Testis (tissue), 2 donors: ENCODE measurements at regions not wholly inside any gene's neighbourhood (a gene's known extent, or its start where the extent isn't known, plus 50 kb on each side); places are given as distances from the start of the nearest gene placed in this dataset.

ENCODE experiments used
- DNase-seq: peaks from one replicate; pipeline ENCODE4 v3.0.0-alpha.2; 2019
- H3K27ac ChIP-seq, 2 donors: fragments of 200-600 bp; sonication (generic); one replicate each; pipeline ENCODE4 v1.5.1; 2019
- H3K27me3 ChIP-seq: fragments of 200-600 bp; sonication (generic); one replicate; pipeline ENCODE4 v1.5.1; 2019
- H3K36me3 ChIP-seq: fragments of 200-600 bp; sonication (generic); one replicate; pipeline ENCODE4 v1.5.1; 2017; ENCODE audit warnings: low read depth; ENCODE audit errors: missing control alignments
- H3K4me1 ChIP-seq: fragments of 200-600 bp; sonication (generic); one replicate; pipeline ENCODE4 v1.5.1; 2019
- H3K4me3 ChIP-seq, 2 donors: fragments of 200-600 bp; sonication (generic); one replicate each; pipeline ENCODE4 v1.5.1; 2017 to 2019
- H3K9me3 ChIP-seq: fragments of 200-600 bp; sonication (generic); one replicate; pipeline ENCODE4 v1.5.1; 2017
- POLR2A ChIP-seq: fragments of 450-650 bp; IDR thresholded peaks from one replicate; pipeline ENCODE4 v1.6.1; 2017; ENCODE audit warnings: antibody characterized with exemption, mild to moderate bottlenecking, moderate library complexity
- WGBS, 2 donors: methylation state at CpG; one replicate each; pipeline ENCODE4 v1.1.5; 2018; 5-methylcytosine and 5-hydroxymethylcytosine counted together
- intact Hi-C: fragments of 100-400 bp; cut with DNase I; formaldehyde crosslinking; loops from one replicate; pipeline ENCODE4 v1.15.1; 2023; ENCODE audit warnings: low total_unique reads
- TF ChIP-seq, protein P1 (sequence below), 3 experiments: fragments of 450-650 bp in 2 of 3; fragments of 200-600 bp in 1 of 3; sonication (generic) in 1 of 3; IDR thresholded peaks; one replicate each; pipeline ENCODE4 v1.5.1; 2016 to 2019; ENCODE audit warnings: antibody characterized with exemption in 3 of 3, mild to moderate bottlenecking in 2 of 3, moderate library complexity in 1 of 3

DNA sequence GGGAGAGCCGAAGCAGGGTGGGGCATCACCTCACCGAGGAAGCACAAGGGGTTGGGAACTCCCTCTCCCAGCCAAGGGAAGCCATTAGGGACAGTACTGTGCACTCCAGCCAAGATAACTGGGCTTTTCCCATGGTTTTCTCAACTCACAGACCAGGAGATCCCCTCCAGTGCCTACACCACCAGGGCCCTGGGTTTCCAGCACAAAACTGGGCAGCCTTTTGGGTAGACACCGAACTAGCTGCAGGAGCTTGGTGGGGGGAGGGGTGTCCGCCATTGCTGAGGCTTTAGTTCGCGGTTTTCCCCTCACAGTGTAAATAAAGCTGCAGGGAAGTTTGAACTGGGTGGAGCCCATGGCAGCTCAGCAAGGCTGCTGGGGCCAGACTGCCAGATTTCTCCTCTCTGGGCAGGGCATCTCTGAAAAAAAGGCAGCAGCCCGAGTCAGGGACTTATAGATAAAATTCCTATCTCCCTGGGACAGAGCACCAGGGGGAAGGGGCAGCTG is 129.6 kb upstream of the LMCD1 start:
- H3K36me3 ChIP-seq: no peaks in the 10 kb centered on the region
- TF ChIP-seq POLR2A: no peak
- no peaks in the 10 kb centered on the region for H3K27me3 ChIP-seq
- H3K4me1 ChIP-seq: peaks cover 17% of the 10 kb centered on the region
- no peak overlapping the region for H3K4me3 ChIP-seq
- no peak overlapping the region for H3K27ac ChIP-seq
- WGBS, 2 donors: 65% methylated on average over 5 to 7 of the region's 7 CpGs
- DNase-seq: no peak
- no peaks in the 10 kb centered on the region for H3K9me3 ChIP-seq
- intact Hi-C loops: no loop called here

DNA sequence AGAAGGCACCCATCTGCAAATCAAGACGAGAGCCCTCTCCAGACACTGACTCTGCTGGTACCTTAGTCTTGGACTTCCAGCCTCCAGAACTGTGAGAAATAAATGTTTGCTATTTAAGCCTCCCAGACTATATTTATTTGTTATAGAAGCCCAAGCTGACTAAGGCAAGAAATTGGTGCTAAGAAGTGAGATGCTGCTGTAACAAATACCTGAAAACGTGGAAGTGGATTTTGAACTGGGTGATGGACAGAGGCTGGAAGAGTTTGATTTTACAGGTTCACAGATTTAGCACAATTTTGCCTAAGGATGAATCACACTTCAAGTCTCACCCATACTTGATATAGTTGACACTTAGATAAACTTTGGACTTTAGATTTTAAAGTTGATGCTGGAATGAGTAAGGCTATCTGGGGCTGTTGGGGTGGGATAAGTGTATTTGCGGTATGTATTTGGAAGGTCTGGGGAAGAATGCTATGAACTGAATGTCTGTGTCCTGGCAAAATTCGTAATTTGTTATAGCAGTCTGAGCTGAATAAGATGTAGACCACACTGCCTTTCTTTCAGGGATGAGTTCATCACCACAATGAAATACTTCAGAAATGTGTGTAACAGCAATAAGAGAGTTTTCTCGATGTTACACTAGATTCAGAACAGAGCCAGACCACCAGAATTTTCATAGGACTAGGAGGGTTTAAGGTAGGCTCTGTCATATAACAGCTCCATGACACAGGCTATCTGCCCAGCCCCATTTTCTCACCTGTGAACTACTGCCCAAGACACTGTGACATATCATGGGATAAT is 120.5 kb upstream of the LMCD1 start:
- TF ChIP-seq, protein P1, sequence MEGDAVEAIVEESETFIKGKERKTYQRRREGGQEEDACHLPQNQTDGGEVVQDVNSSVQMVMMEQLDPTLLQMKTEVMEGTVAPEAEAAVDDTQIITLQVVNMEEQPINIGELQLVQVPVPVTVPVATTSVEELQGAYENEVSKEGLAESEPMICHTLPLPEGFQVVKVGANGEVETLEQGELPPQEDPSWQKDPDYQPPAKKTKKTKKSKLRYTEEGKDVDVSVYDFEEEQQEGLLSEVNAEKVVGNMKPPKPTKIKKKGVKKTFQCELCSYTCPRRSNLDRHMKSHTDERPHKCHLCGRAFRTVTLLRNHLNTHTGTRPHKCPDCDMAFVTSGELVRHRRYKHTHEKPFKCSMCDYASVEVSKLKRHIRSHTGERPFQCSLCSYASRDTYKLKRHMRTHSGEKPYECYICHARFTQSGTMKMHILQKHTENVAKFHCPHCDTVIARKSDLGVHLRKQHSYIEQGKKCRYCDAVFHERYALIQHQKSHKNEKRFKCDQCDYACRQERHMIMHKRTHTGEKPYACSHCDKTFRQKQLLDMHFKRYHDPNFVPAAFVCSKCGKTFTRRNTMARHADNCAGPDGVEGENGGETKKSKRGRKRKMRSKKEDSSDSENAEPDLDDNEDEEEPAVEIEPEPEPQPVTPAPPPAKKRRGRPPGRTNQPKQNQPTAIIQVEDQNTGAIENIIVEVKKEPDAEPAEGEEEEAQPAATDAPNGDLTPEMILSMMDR (IDR thresholded peaks at IDR 0.05): no peak
- Histone ChIP-seq H3K4me3 (no peak overlapping the region), H3K27ac (no peak overlapping the region), H3K9me3 (no peaks in the 10 kb centered on the region), H3K27me3 (no peaks in the 10 kb centered on the region), H3K4me1 (no peaks in the 10 kb centered on the region), H3K36me3 (no peaks in the 10 kb centered on the region)
- intact Hi-C loops: no loop called here
- DNase-seq: no peak
- WGBS, 2 donors: 87 to 91% methylated on average over 5 of the region's 5 CpGs

DNA sequence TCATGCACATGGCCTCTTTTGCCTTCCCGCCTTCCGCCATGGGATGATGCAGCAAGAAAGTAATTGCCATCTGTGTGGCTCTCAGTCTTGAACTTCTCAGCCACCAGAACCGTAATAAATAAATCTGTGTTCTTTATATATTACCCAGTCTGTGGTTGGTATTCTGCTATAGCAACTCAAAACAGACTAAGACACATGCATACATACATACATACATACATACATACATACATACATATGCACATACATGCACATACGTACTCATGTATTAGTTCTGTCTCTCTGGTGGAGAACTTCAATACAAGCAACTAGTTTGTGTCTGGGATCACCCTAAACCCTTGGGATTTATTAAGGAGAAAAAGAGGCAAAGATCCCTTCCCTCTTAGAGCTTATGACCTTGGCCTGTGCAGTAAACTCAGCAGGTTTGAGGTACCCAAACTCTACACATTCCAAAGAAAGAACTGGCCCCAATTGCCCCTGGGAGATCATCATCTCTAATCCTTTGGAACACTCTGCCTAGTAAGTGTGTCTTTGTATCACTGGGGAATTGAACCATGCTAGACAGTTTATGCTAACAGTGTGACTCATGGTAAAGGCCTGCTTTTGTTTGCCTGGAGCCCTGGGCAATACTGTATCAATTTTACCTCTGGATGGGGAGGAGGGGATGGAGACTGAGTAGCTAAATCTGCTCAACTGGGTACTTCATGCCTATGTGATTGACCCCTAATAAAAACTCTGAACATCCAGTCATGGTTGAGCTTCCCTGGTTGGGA is 115.6 kb upstream of the LMCD1 start:
- Histone ChIP-seq H3K4me1 (no peaks in the 10 kb centered on the region), H3K27me3 (no peaks in the 10 kb centered on the region), H3K9me3 (no peaks in the 10 kb centered on the region), H3K4me3 (no peak overlapping the region), H3K36me3 (no peaks in the 10 kb centered on the region), H3K27ac (no peak overlapping the region)
- DNase-seq: no peak
- intact Hi-C loops: no loop called here
- no peak for TF ChIP-seq POLR2A
- TF ChIP-seq, protein P1 (IDR thresholded peaks at IDR 0.05): no peak
- WGBS, 2 donors: 95 to 98% methylated on average over 4 of the region's 4 CpGs

DNA sequence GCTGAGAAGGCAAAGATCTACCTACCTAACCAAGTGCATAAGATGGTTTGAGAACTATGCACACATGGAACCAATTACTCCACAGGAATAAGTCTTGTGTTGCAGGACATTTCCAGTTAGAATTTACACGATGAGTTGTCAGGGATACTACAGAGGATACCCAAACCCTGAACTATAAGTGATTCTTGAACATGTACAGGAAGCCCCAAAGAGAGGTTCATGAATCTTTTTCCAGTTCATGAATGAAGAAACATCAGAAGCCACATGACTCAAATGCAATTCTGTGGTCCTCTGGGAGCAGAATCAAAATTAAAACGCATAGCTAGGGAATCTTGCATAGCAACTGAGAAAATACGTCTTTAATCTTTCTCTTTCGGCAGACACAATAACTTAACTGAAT is 114.1 kb upstream of the LMCD1 start:
- Histone ChIP-seq H3K9me3 (no peaks in the 10 kb centered on the region), H3K27ac (no peak overlapping the region), H3K27me3 (no peaks in the 10 kb centered on the region), H3K4me3 (no peak overlapping the region), H3K36me3 (no peaks in the 10 kb centered on the region), H3K4me1 (no peaks in the 10 kb centered on the region)
- no peak for TF ChIP-seq POLR2A
- TF ChIP-seq, protein P1 (IDR thresholded peaks at IDR 0.05): no peak
- intact Hi-C loops: no loop called here
- WGBS, 2 donors: 46 to 78% methylated on average over 4 of the region's 4 CpGs
- DNase-seq: no peak

DNA sequence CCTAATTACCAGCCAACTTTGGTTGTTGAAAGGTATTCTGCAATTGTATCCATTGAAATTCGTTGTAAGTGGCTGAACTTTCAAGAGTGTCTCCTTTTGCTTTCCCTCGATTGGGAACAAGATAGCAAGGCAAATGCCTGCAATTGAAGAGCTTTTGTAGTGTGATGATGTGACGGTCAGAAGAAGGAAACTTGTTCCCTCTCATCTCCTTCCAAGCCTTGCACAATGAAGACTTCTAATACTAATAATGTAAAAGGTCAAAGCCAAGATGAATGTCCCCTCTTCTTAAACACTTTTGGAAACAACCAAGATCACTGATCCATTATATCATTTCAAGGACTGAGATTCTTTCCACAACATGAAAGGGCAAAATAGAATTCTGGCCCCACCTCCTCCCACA is 101.9 kb upstream of the LMCD1 start:
- Histone ChIP-seq H3K4me1 (no peaks in the 10 kb centered on the region), H3K36me3 (no peaks in the 10 kb centered on the region), H3K9me3 (no peaks in the 10 kb centered on the region), H3K27me3 (no peaks in the 10 kb centered on the region), H3K4me3 (no peak overlapping the region), H3K27ac (no peak overlapping the region)
- TF ChIP-seq, protein P1 (IDR thresholded peaks at IDR 0.05): no peak
- TF ChIP-seq POLR2A: no peak
- no peak for DNase-seq
- 58 to 75% methylated on average over 3 of the region's 3 CpGs for WGBS, 2 donors
- intact Hi-C loops: no loop called here
